ENCODE measurements at regions not wholly inside any gene's neighbourhood (a gene's known extent, or its start where the extent isn't known, plus 50 kb on each side); places are given as distances from the start of the nearest gene placed in this dataset.

GRCh38 chr10:31686599-31686998, 242.0 kb downstream of the ARHGAP12 start:
- Mint-ChIP-seq H3K4me3 (ENCODE audit: low read depth) (no peak overlapping the region), H3K9me3 (ENCODE audit: low read depth) (peaks cover 57% of the 10 kb centered on the region), H3K27ac (no peak overlapping the region), H3K4me1 (ENCODE audit: low read depth) (no peaks in the 10 kb centered on the region), H3K27me3 (no peaks in the 10 kb centered on the region), H3K36me3 (ENCODE audit: insufficient read depth) (peaks cover 7% of the 10 kb centered on the region)
- no peak for TF ChIP-seq CTCF (IDR thresholded peaks at IDR 0.05; ENCODE audit: unreplicated experiment)
- no peak for DNase-seq (ENCODE audit: low spot score, unreplicated experiment)

- Mint-ChIP-seq H3K36me3 (ENCODE audit: insufficient read depth) (peaks cover 7% of the 10 kb centered on the region), H3K9me3 (ENCODE audit: low read depth) (peaks cover 41% of the 10 kb centered on the region), H3K4me1 (ENCODE audit: low read depth) (peaks cover 2% of the 10 kb centered on the region), H3K27ac (no peak overlapping the region), H3K27me3 (no peaks in the 10 kb centered on the region), H3K4me3 (ENCODE audit: low read depth) (no peak overlapping the region)
- no peak for TF ChIP-seq CTCF (IDR thresholded peaks at IDR 0.05; ENCODE audit: unreplicated experiment)
- no peak for DNase-seq (ENCODE audit: low spot score, unreplicated experiment)
These were observed 244.9 kb downstream of the ARHGAP12 start for GRCh38 chr10:31683682-31684081.

GRCh38 chr10:31679936-31680335, 248.7 kb downstream of the ARHGAP12 start:
- H3K27ac Mint-ChIP-seq = no peak overlapping the region
- peaks cover 6% of the 10 kb centered on the region for H3K4me1 Mint-ChIP-seq (ENCODE audit: low read depth)
- no peak for DNase-seq (ENCODE audit: low spot score, unreplicated experiment)
- H3K9me3 Mint-ChIP-seq (ENCODE audit: low read depth) = peaks cover 24% of the 10 kb centered on the region
- peaks cover 2% of the 10 kb centered on the region for H3K36me3 Mint-ChIP-seq (ENCODE audit: insufficient read depth)
- no peaks in the 10 kb centered on the region for H3K27me3 Mint-ChIP-seq
- H3K4me3 Mint-ChIP-seq (ENCODE audit: low read depth) = no peak overlapping the region
- TF ChIP-seq CTCF (IDR thresholded peaks at IDR 0.05; ENCODE audit: unreplicated experiment) = no peak

GRCh38 chr10:31678575-31679516, 249.8 kb downstream of the ARHGAP12 start:
- peaks cover 2% of the 10 kb centered on the region for H3K36me3 Mint-ChIP-seq (ENCODE audit: insufficient read depth)
- DNase-seq (ENCODE audit: low spot score, unreplicated experiment) = no peak
- H3K27ac Mint-ChIP-seq = no peak overlapping the region
- TF ChIP-seq CTCF (IDR thresholded peaks at IDR 0.05; ENCODE audit: unreplicated experiment) = no peak
- no peak overlapping the region for H3K4me3 Mint-ChIP-seq (ENCODE audit: low read depth)
- peaks cover 6% of the 10 kb centered on the region for H3K4me1 Mint-ChIP-seq (ENCODE audit: low read depth)
- peaks cover 19% of the 10 kb centered on the region for H3K9me3 Mint-ChIP-seq (ENCODE audit: low read depth)
- no peaks in the 10 kb centered on the region for H3K27me3 Mint-ChIP-seq

GRCh38 chr10:31678139-31678536, 250.5 kb downstream of the ARHGAP12 start:
- no peaks in the 10 kb centered on the region for H3K36me3 Mint-ChIP-seq (ENCODE audit: insufficient read depth)
- no peak for TF ChIP-seq CTCF (IDR thresholded peaks at IDR 0.05; ENCODE audit: unreplicated experiment)
- DNase-seq (ENCODE audit: low spot score, unreplicated experiment) = no peak
- H3K4me1 Mint-ChIP-seq (ENCODE audit: low read depth) = peaks cover 6% of the 10 kb centered on the region
- H3K27me3 Mint-ChIP-seq = no peaks in the 10 kb centered on the region
- peaks cover 13% of the 10 kb centered on the region for H3K9me3 Mint-ChIP-seq (ENCODE audit: low read depth)
- H3K27ac Mint-ChIP-seq = no peak overlapping the region
- H3K4me3 Mint-ChIP-seq (ENCODE audit: low read depth) = no peak overlapping the region

All from progenitor cell of endocrine pancreas (in vitro differentiated cells).